Middle frontal gyrus (tissue), 1 donor: ENCODE measurements at regions not wholly inside any gene's neighbourhood (a gene's known extent, or its start where the extent isn't known, plus 50 kb on each side); places are given as distances from the start of the nearest gene placed in this dataset.

ENCODE experiments used
- DNase-seq: peaks from one replicate; pipeline ENCODE4 v3.0.0-alpha.2; 2015; ENCODE audit warnings: low spot score; ENCODE audit errors: extremely low spot score

- no peak for DNase-seq
Measured at GRCh38 chr19:30320466-30320865, 51.7 kb upstream of the ZNF536 start.

DNA sequence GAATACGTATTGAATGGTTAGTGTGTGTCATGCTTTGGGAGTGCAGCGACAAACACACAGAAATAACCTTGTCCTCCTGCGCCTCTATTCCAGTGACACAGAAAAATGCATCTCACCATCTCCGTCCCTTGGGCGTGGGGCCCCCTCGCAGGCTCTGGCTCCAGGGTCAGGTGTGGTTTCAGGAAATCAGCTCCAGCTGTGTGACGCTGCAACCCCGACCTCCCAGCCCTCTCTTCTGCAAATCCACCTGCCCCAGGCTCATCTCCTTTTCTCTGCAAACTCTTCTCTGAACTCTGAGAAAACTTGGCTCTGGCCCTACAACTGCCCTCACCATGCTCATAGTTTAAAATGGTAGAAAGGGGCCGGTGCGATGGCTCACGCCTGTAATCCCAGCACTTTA is 51.3 kb upstream of the ZNF536 start:
- no peak for DNase-seq
